Naive thymus-derived CD8-positive, alpha-beta T cell (primary cell): ENCODE measurements at regions not wholly inside any gene's neighbourhood (a gene's known extent, or its start where the extent isn't known, plus 50 kb on each side); places are given as distances from the start of the nearest gene placed in this dataset.

Source experiments
- ATAC-seq, 2 donors: fragments of 150-1000 bp; cut with Tn5 transposase in 1 of 2; sonication (Bioruptor Pico), chemical (Tn5 transposase) in 1 of 2; 1 replicate in 1 of 2; 2 replicates in 1 of 2; pipeline ENCODE4 v1.10.0; 2021; ENCODE audit warnings: mild to moderate bottlenecking in 2 of 2, moderate library complexity in 2 of 2
- POLR2A ChIA-PET: fragments of 350-600 bp; sonication (Branson Sonifier 250); formaldehyde crosslinking; loops from one replicate; lab custom pipeline; 2021; ENCODE audit warnings: antibody characterized with exemption; lab: Charles Lee
- DNase-seq, 10 donors: peaks; one replicate each; pipeline versions ENCODE4 v3.0.0 to v3.0.0-alpha.2; 2020 to 2022
- H3K27ac Mint-ChIP-seq, 10 donors: one replicate each; pipeline ENCODE4 v1.8.0; 2020 to 2022; ENCODE audit warnings: mild to moderate bottlenecking in 10 of 10, mixed read lengths in 10 of 10, moderate library complexity in 4 of 10, inconsistent platforms in 1 of 10
- H3K27me3 Mint-ChIP-seq, 5 donors: one replicate each; pipeline ENCODE4 v1.8.0; 2021 to 2022; ENCODE audit warnings: mixed read lengths in 5 of 5
- H3K36me3 Mint-ChIP-seq, 3 donors: one replicate each; pipeline ENCODE4 v1.8.0; 2020 to 2022; ENCODE audit warnings: mixed read lengths in 3 of 3, mild to moderate bottlenecking in 2 of 3, inconsistent platforms in 1 of 3
- H3K4me1 Mint-ChIP-seq, 4 donors: one replicate each; pipeline ENCODE4 v1.8.0; 2021 to 2022; ENCODE audit warnings: mixed read lengths in 4 of 4
- H3K4me3 Mint-ChIP-seq, 10 donors: one replicate each; pipeline ENCODE4 v1.8.0; 2020 to 2022; ENCODE audit warnings: mild to moderate bottlenecking in 10 of 10, mixed read lengths in 10 of 10, moderate library complexity in 6 of 10, inconsistent platforms in 1 of 10
- H3K9me3 Mint-ChIP-seq, 9 donors: one replicate each; pipeline ENCODE4 v1.8.0; 2020 to 2022; ENCODE audit warnings: mixed read lengths in 9 of 9, mild to moderate bottlenecking in 3 of 9, inconsistent platforms in 1 of 9, moderate library complexity in 1 of 9

- peak in 9 of 10 donors; percentile 7 to 63 (median 32) for DNase-seq
- POLR2A ChIA-PET: interaction anchor here (0.7 kb wide), 1 partner anchor 15 kb away, joined by 4 read pairs; no protein-coding TSS in a partner anchor
- H3K27me3 Mint-ChIP-seq: peaks cover 0 to 4% (median 0%) of the 10 kb centered on the region in 5 donors
- peak; percentile 59 to 68 for ATAC-seq
- no peak overlapping the region for H3K27ac Mint-ChIP-seq
- no peak overlapping the region for H3K4me3 Mint-ChIP-seq
- H3K36me3 Mint-ChIP-seq: no peaks in the 10 kb centered on the region
- H3K9me3 Mint-ChIP-seq: no peaks in the 10 kb centered on the region
- no peaks in the 10 kb centered on the region for H3K4me1 Mint-ChIP-seq
Measured at GRCh38 chr1:60978421-60979357, 103.7 kb upstream of the NFIA start.

- DNase-seq (no peak), ATAC-seq (no peak)
- peaks cover 0 to 4% (median 0%) of the 10 kb centered on the region in 5 donors for H3K27me3 Mint-ChIP-seq
- no peak overlapping the region for H3K4me3 Mint-ChIP-seq
- H3K9me3 Mint-ChIP-seq: no peaks in the 10 kb centered on the region
- POLR2A ChIA-PET: interaction anchor here (0.7 kb wide), 1 partner anchor 1148 kb away, joined by 3 read pairs; no protein-coding TSS in a partner anchor
- H3K4me1 Mint-ChIP-seq: no peaks in the 10 kb centered on the region
- H3K27ac Mint-ChIP-seq: no peak overlapping the region
- H3K36me3 Mint-ChIP-seq: no peaks in the 10 kb centered on the region
Measured at GRCh38 chr1:60977661-60978060, 104.7 kb upstream of the NFIA start.

- Mint-ChIP-seq H3K27me3 (peaks cover 0 to 8% (median 0%) of the 10 kb centered on the region in 5 donors), H3K9me3 (no peaks in the 10 kb centered on the region), H3K27ac (no peak overlapping the region), H3K4me3 (no peak overlapping the region), H3K36me3 (no peaks in the 10 kb centered on the region), H3K4me1 (no peaks in the 10 kb centered on the region)
- DNase-seq: no peak
- POLR2A ChIA-PET: no interaction called here
- ATAC-seq: no peak
Measured at GRCh38 chr1:60974524-60975372, 107.6 kb upstream of the NFIA start.

GRCh38 chr1:60973668-60974067, 108.7 kb upstream of the NFIA start:
- DNase-seq: no peak
- H3K4me3 Mint-ChIP-seq: no peak overlapping the region
- H3K9me3 Mint-ChIP-seq: no peaks in the 10 kb centered on the region
- ATAC-seq: no peak
- POLR2A ChIA-PET: no interaction called here
- no peak overlapping the region for H3K27ac Mint-ChIP-seq
- no peaks in the 10 kb centered on the region for H3K4me1 Mint-ChIP-seq
- H3K36me3 Mint-ChIP-seq: no peaks in the 10 kb centered on the region
- H3K27me3 Mint-ChIP-seq: peaks cover 0 to 13% (median 3%) of the 10 kb centered on the region in 5 donors

- Mint-ChIP-seq H3K4me1 (no peaks in the 10 kb centered on the region), H3K4me3 (no peak overlapping the region), H3K36me3 (no peaks in the 10 kb centered on the region), H3K9me3 (peaks cover 0 to 3% (median 0%) of the 10 kb centered on the region in 9 donors), H3K27ac (no peak overlapping the region), H3K27me3 (peaks cover 2 to 21% (median 8%) of the 10 kb centered on the region in 5 donors)
- DNase-seq: no peak
- POLR2A ChIA-PET: no interaction called here
- ATAC-seq: no peak
Measured at GRCh38 chr1:60972841-60973364, 109.5 kb upstream of the NFIA start.

- no peak for DNase-seq
- Mint-ChIP-seq H3K36me3 (peaks cover 0 to 8% (median 6%) of the 10 kb centered on the region in 3 donors), H3K9me3 (peaks cover 0 to 12% (median 11%) of the 10 kb centered on the region in 9 donors), H3K27ac (no peak overlapping the region), H3K4me1 (no peaks in the 10 kb centered on the region), H3K4me3 (no peak overlapping the region), H3K27me3 (peaks cover 2 to 27% (median 12%) of the 10 kb centered on the region in 5 donors)
- POLR2A ChIA-PET: no interaction called here
- ATAC-seq: no peak
Measured at GRCh38 chr1:60971330-60971729, 111.0 kb upstream of the NFIA start.

- ATAC-seq (no peak), DNase-seq (no peak)
- Mint-ChIP-seq H3K9me3 (peaks cover 0 to 22% (median 11%) of the 10 kb centered on the region in 9 donors), H3K27ac (no peak overlapping the region), H3K27me3 (peaks cover 2 to 27% (median 12%) of the 10 kb centered on the region in 5 donors), H3K4me1 (no peaks in the 10 kb centered on the region), H3K4me3 (no peak overlapping the region), H3K36me3 (peaks cover 0 to 8% (median 6%) of the 10 kb centered on the region in 3 donors)
- POLR2A ChIA-PET: no interaction called here
Measured at GRCh38 chr1:60969971-60970509, 112.3 kb upstream of the NFIA start.

- H3K27ac Mint-ChIP-seq: no peak overlapping the region
- no peaks in the 10 kb centered on the region for H3K4me1 Mint-ChIP-seq
- peaks cover 0 to 16% (median 6%) of the 10 kb centered on the region in 3 donors for H3K36me3 Mint-ChIP-seq
- DNase-seq (no peak), ATAC-seq (no peak)
- H3K27me3 Mint-ChIP-seq: peaks cover 5 to 36% (median 26%) of the 10 kb centered on the region in 5 donors
- peaks cover 0 to 48% (median 26%) of the 10 kb centered on the region in 9 donors for H3K9me3 Mint-ChIP-seq
- no peak overlapping the region for H3K4me3 Mint-ChIP-seq
- POLR2A ChIA-PET: no interaction called here
Measured at GRCh38 chr1:60965280-60965854, 117.0 kb upstream of the NFIA start.

GRCh38 chr1:60963167-60963940, 119.0 kb upstream of the NFIA start:
- ATAC-seq: no peak
- no peak overlapping the region for H3K27ac Mint-ChIP-seq
- no peak overlapping the region for H3K4me3 Mint-ChIP-seq
- peaks cover 0 to 16% (median 6%) of the 10 kb centered on the region in 3 donors for H3K36me3 Mint-ChIP-seq
- no peaks in the 10 kb centered on the region for H3K4me1 Mint-ChIP-seq
- no peak for DNase-seq
- POLR2A ChIA-PET: interaction anchor here (0.6 kb wide), 1 partner anchor 16 kb away, joined by 4 read pairs; no protein-coding TSS in a partner anchor
- peaks cover 0 to 48% (median 26%) of the 10 kb centered on the region in 9 donors for H3K9me3 Mint-ChIP-seq
- peaks cover 5 to 30% (median 20%) of the 10 kb centered on the region in 5 donors for H3K27me3 Mint-ChIP-seq

- Mint-ChIP-seq H3K4me3 (no peak overlapping the region), H3K4me1 (no peaks in the 10 kb centered on the region), H3K36me3 (peaks cover 0 to 8% (median 0%) of the 10 kb centered on the region in 3 donors), H3K9me3 (peaks cover 0 to 35% (median 18%) of the 10 kb centered on the region in 9 donors), H3K27ac (no peak overlapping the region), H3K27me3 (peaks cover 5 to 26% (median 14%) of the 10 kb centered on the region in 5 donors)
- ATAC-seq (no peak), DNase-seq (no peak)
- POLR2A ChIA-PET: no interaction called here
Measured at GRCh38 chr1:60960891-60961461, 121.4 kb upstream of the NFIA start.

GRCh38 chr1:60959701-60960100, 122.7 kb upstream of the NFIA start:
- Mint-ChIP-seq H3K27ac (no peak overlapping the region), H3K4me3 (no peak overlapping the region), H3K9me3 (peaks cover 0 to 31% (median 14%) of the 10 kb centered on the region in 9 donors), H3K27me3 (peaks cover 4 to 33% (median 14%) of the 10 kb centered on the region in 5 donors), H3K36me3 (peaks cover 0 to 12% (median 0%) of the 10 kb centered on the region in 3 donors), H3K4me1 (no peaks in the 10 kb centered on the region)
- POLR2A ChIA-PET: no interaction called here
- DNase-seq: no peak
- ATAC-seq: no peak
